ENCODE measurements at regions not wholly inside any gene's neighbourhood (a gene's known extent, or its start where the extent isn't known, plus 50 kb on each side); places are given as distances from the start of the nearest gene placed in this dataset.

GRCh38 chr12:77213319-77213718 lies 147.9 kb upstream of the E2F7 start:
- Histone ChIP-seq H3K27me3 (no peaks in the 10 kb centered on the region), H3K79me2 (no peaks in the 10 kb centered on the region), H3K4me2 (no peak overlapping the region), H3K4me3 (no peak overlapping the region), H3K4me1 (ENCODE audit: insufficient read depth) (no peaks in the 10 kb centered on the region), H3K36me3 (replicated peaks; ENCODE audit: insufficient read depth, low read depth) (no peaks in the 10 kb centered on the region), H3K9me2 (replicated peaks; ENCODE audit: insufficient read depth) (no peaks in the 10 kb centered on the region), H3K27ac (no peak overlapping the region), H3K9me3 (ENCODE audit: low read depth) (no peaks in the 10 kb centered on the region), H2AFZ (no peak overlapping the region), H4K20me1 (ENCODE audit: insufficient read depth, poor library complexity, severe bottlenecking) (no peaks in the 10 kb centered on the region)
- 61% methylated on average over 5 of the region's 5 CpGs for WGBS (ENCODE audit: low lambda C conversion rate, missing lambda C conversion rate)
- no peak for TF ChIP-seq EZH2 (IDR thresholded peaks at IDR 0.05; ENCODE audit: borderline replicate concordance)
- no peak for TF ChIP-seq EZH2phosphoT487 (IDR thresholded peaks at IDR 0.05; ENCODE audit: low read depth, severe bottlenecking, unreplicated experiment)
- no peak for TF ChIP-seq CTCF (IDR thresholded peaks at IDR 0.05; ENCODE audit: poor library complexity)
- DNase-seq (ENCODE audit: low spot score) = peak; percentile 25

GRCh38 chr12:77210724-77211123 lies 145.4 kb upstream of the E2F7 start:
- WGBS (ENCODE audit: low lambda C conversion rate, missing lambda C conversion rate) = 100% methylated on average over 1 of the region's 1 CpG
- TF ChIP-seq EZH2 (IDR thresholded peaks at IDR 0.05; ENCODE audit: borderline replicate concordance) (no peak), CTCF (IDR thresholded peaks at IDR 0.05; ENCODE audit: poor library complexity) (no peak), EZH2phosphoT487 (IDR thresholded peaks at IDR 0.05; ENCODE audit: low read depth, severe bottlenecking, unreplicated experiment) (no peak)
- DNase-seq (ENCODE audit: low spot score) = no peak

GRCh38 chr12:77204083-77204482 lies 138.7 kb upstream of the E2F7 start:
- Histone ChIP-seq H3K9me3 (ENCODE audit: low read depth) (no peaks in the 10 kb centered on the region), H3K36me3 (replicated peaks; ENCODE audit: insufficient read depth, low read depth) (no peaks in the 10 kb centered on the region), H3K4me3 (no peak overlapping the region), H3K4me2 (no peak overlapping the region), H4K20me1 (ENCODE audit: insufficient read depth, poor library complexity, severe bottlenecking) (no peaks in the 10 kb centered on the region), H3K79me2 (no peaks in the 10 kb centered on the region), H3K4me1 (ENCODE audit: insufficient read depth) (no peaks in the 10 kb centered on the region), H3K27me3 (no peaks in the 10 kb centered on the region), H3K9me2 (replicated peaks; ENCODE audit: insufficient read depth) (no peaks in the 10 kb centered on the region), H3K27ac (no peak overlapping the region), H2AFZ (no peak overlapping the region)
- 92% methylated on average over 3 of the region's 3 CpGs for WGBS (ENCODE audit: low lambda C conversion rate, missing lambda C conversion rate)
- DNase-seq (ENCODE audit: low spot score) = peak; percentile 7
- peak; percentile 6 for TF ChIP-seq CTCF (IDR thresholded peaks at IDR 0.05; ENCODE audit: poor library complexity)
- TF ChIP-seq EZH2 (IDR thresholded peaks at IDR 0.05; ENCODE audit: borderline replicate concordance) = no peak

More at GRCh38 chr12:77210724-77211123, 145.4 kb upstream of the E2F7 start:
- H3K27me3 ChIP-seq = no peaks in the 10 kb centered on the region
- no peaks in the 10 kb centered on the region for H3K4me1 ChIP-seq (ENCODE audit: insufficient read depth)
- no peak overlapping the region for H2AFZ ChIP-seq
- H3K4me2 ChIP-seq = no peak overlapping the region
- no peaks in the 10 kb centered on the region for H3K9me2 ChIP-seq (replicated peaks; ENCODE audit: insufficient read depth)
- H3K36me3 ChIP-seq (replicated peaks; ENCODE audit: insufficient read depth, low read depth) = no peaks in the 10 kb centered on the region
- no peak overlapping the region for H3K4me3 ChIP-seq
- H3K9me3 ChIP-seq (ENCODE audit: low read depth) = no peaks in the 10 kb centered on the region
- H3K27ac ChIP-seq = no peak overlapping the region
- no peaks in the 10 kb centered on the region for H3K79me2 ChIP-seq
- H4K20me1 ChIP-seq (ENCODE audit: insufficient read depth, poor library complexity, severe bottlenecking) = no peaks in the 10 kb centered on the region
